GM19025 (cell line): ENCODE measurements at regions not wholly inside any gene's neighbourhood (a gene's known extent, or its start where the extent isn't known, plus 50 kb on each side); places are given as distances from the start of the nearest gene placed in this dataset.

Experiments
- ATAC-seq: cut with Tn5 transposase; IDR thresholded peaks from one replicate; pipeline ENCODE4 v1.9.1; 2021; ENCODE audit warnings: mild to moderate bottlenecking, low read depth, moderate library complexity; ENCODE audit not compliant: unreplicated experiment

- ATAC-seq: no peak
These were observed 137.2 kb upstream of the PRLR start for GRCh38 chr5:35367526-35367925.

DNA sequence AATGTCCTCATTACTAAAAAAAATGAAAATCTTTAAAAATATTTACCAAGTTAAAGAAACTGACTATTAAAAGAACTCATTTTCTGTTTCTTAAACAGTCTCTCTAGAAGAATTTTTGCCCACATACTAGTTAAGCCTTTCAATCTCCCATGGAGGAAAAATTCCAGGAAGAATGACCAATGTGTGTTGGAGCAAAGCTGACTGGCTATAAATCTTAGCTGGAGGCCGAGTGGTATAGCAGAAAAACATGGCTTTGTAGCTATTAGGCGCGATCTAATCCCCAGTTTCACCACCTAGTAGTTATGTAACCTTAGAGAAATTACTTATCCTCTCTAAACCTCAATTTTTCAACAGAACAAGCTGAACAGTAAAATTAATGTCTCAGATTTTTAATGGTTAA is 135.5 kb upstream of the PRLR start:
- ATAC-seq: no peak

- no peak for ATAC-seq
These were observed 134.1 kb upstream of the PRLR start for GRCh38 chr5:35364350-35364749.

DNA sequence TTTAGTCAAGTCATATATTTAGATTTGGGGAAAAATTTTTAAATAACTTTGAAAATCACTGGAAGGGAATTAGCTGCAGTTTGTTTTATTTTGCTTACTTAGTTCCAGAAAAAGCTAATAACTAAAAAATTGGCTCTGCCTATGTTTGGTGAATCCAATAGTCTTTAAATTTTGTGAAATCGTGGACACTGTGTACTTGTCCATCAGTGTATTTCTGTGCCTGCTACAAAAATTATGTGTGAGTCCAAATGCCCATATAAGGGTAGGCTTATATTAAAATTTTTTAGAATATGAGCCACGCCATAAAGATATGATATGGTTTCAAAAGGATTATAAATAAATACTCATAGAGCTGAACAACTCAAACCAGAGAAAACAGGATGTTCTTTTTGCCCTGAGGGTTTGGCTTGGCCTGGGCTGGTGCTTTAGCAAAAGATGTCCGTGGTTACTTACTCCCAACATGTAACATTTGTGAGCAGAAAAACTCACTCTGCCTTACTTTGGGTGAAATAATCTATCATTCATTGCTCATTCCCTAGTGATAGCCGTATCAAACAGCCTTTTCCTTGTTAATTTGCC is 133.2 kb upstream of the PRLR start:
- no peak for ATAC-seq

- ATAC-seq: no peak
These were observed 132.5 kb upstream of the PRLR start for GRCh38 chr5:35362772-35363171.

DNA sequence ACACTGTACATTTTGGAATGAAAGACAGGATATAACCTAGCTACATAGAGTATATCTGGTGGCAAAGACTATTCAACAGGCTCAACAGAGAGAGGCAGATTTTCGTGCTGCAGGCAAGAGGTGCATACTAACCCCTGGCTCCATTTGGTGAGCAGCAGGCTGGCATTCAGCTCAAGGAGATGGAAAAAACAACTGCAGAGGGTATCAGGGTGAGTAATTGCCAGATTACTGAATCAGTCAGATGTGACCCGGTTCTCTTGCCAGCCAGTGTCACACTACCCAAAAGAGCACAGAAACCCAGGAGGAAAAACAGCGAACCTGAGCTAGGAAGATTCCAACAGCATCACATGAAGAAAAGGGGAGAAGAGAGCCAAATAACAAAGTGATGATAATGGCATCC is 130.4 kb upstream of the PRLR start:
- ATAC-seq: no peak

DNA sequence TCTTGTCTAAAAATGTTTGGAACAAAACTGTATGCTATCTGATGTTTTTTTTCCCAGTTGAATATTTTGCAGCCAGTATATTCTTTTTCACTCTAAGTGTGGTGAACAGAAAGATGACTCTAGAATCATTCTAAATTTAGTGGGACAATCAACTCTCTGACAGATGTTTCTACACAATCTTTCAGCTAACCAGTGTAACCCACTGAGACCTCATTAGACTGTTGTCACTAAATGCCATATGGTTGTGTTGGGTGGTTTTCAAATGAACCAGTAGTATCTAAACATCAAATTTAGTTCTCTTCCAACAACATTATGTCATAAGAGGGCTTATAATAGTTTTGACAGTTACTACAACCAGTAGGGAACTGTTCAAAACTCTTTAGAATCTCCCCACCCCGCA is 129.6 kb upstream of the PRLR start:
- no peak for ATAC-seq

DNA sequence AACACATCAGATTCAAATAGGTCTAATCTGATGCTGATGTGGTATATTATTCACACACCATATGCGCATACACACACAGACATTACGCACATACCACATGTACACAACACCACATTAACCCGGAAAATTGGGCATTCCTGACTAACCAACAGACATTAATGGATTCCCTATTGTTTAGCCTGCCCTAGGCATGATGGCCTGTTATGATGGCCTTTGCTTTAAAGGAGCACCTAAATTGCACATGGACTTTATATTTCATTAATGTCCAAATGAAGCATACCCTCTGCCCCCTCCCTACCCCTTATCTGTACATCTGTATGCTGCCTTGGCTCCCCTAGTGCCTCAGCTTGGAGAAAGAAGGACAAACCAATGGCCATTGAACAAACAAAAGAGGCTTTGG is 127.7 kb upstream of the PRLR start:
- no peak for ATAC-seq

DNA sequence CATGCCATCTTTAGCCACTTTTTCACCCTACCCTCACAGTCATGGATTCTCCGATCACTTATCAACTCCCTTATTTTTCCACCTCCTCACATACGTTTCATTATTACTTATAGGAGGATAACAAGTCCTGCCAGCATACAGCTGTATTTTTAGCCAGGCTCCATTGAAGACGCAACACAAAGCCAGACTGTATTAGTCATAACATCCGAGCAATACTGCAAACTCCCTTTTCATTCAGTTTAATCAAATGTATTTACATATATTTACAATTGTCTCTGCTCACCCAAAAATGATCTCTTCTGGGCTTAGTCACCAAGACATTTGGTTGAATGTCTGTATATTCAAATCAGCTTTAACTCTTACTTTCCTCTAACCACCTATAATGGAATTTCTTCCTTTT is 126.4 kb upstream of the PRLR start:
- no peak for ATAC-seq

GRCh38 chr5:35354751-35355150 is 124.5 kb upstream of the PRLR start:
- ATAC-seq: no peak

GRCh38 chr5:35345222-35345621 is 114.9 kb upstream of the PRLR start:
- no peak for ATAC-seq

DNA sequence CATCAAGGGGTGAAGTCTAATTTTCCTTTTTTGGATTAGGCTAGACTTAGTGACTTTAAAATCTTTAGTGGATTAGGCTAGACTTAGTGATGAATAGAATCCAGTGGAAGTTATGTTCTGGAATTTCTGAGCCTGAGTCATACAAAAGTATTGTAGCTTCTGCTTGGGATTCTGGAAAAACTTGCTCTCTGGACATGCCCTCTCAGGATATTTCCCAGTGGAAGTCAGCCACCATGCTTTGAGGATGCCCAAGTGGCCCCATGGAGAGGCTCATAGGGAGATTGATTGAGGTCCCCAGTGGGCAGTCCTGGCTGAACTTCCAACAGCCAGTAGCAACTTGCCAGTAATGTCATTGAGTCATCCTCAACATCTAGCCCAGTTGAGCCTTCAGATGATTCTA is 112.4 kb upstream of the PRLR start:
- no peak for ATAC-seq

DNA sequence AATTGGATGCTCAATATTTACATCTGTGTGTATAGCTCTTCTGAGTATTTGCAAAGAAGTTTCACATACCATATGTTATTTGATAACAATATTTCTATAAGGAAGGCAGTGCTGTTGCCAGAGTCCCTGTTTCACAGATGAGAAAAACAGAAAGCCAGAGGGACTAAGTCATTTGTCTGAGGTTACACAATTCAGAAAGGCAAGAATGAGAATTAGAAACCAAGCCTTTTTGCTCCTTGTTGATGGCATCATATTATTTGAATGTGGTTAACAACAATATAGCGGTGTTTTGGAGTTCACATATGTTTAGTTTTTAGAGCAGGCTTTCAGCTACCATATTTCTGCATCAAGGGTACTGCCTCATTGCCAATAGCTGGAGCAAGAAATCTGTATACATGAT is 110.9 kb upstream of the PRLR start:
- ATAC-seq: no peak

- ATAC-seq: no peak
These were observed 109.4 kb upstream of the PRLR start for GRCh38 chr5:35339616-35340100.

DNA sequence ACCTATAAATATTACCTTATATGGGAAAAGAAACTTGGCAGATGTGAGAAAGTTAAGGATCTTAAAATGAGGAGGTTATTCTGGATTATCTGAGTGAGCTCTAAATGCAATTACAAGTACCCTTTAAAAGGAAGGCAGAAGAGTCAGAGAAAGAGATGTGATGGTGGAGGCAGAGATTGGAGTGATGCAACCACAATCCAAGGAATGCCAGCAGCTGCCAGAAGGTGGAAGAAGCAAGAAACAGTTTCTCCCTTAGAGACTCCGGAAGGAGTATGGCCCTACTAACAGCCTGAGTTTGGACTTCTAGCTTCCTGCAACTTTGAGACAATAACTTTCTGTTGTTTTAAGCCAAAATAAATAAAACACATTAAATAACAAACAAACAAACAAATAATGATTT is 108.7 kb upstream of the PRLR start:
- ATAC-seq: no peak

GRCh38 chr5:35338157-35338453 is 107.8 kb upstream of the PRLR start:
- ATAC-seq: no peak

GRCh38 chr5:35337340-35338156 is 107.3 kb upstream of the PRLR start:
- ATAC-seq: no peak

GRCh38 chr5:35336230-35336629 is 105.9 kb upstream of the PRLR start:
- ATAC-seq: no peak

GRCh38 chr5:35335752-35336151 is 105.5 kb upstream of the PRLR start:
- ATAC-seq: no peak

DNA sequence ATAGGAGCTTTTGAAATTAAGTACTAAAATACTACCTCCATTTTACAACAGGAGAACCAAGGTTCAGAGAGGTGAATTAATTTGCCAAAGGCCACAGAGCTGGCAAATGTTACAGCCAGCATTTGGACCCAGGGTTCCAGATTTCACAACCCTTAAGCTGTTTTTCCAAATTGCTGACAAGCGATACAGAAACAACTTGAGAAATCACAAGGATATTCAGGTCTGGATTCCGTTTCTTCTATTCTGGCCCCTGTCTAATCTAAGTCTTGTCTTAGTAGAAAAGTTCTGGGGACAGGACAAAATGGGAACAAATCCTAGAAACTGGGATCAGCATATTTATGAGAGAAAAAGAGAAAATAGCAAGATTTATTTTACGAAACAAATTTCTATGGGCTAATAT is 103.1 kb upstream of the PRLR start:
- no peak for ATAC-seq

GRCh38 chr5:35331956-35332950 is 102.0 kb upstream of the PRLR start:
- no peak for ATAC-seq
